Sigmoid colon (tissue), 4 donors: ENCODE measurements at regions not wholly inside any gene's neighbourhood (a gene's known extent, or its start where the extent isn't known, plus 50 kb on each side); places are given as distances from the start of the nearest gene placed in this dataset.

Experiments
- CTCF ChIP-seq, 4 experiments: fragments of 450-650 bp in 3 of 4; fragments of 200-600 bp in 1 of 4; IDR thresholded peaks; one replicate each; pipeline ENCODE4 v1.5.1; 2016 to 2019; ENCODE audit warnings: antibody characterized with exemption in 4 of 4, mild to moderate bottlenecking in 3 of 4, moderate library complexity in 2 of 4
- EP300 ChIP-seq, 4 donors: sonication (generic); formaldehyde crosslinking; IDR thresholded peaks; one replicate each; pipeline ENCODE4 v1.6.1; 2017; ENCODE audit warnings: antibody characterized with exemption in 4 of 4
- POLR2A ChIP-seq, 2 donors: fragments of 450-650 bp; IDR thresholded peaks; one replicate each; pipeline ENCODE4 v1.6.1; 2016; ENCODE audit warnings: antibody characterized with exemption in 2 of 2, mild to moderate bottlenecking in 2 of 2, moderate library complexity in 2 of 2
- POLR2AphosphoS5 ChIP-seq, 4 donors: sonication (generic); formaldehyde crosslinking; IDR thresholded peaks; one replicate each; pipeline ENCODE4 v1.6.1; 2017; ENCODE audit warnings: antibody characterized with exemption in 4 of 4

GRCh38 chr1:30381671-30382365 lies 341.6 kb downstream of the MATN1 start:
- TF ChIP-seq CTCF (IDR thresholded peaks at IDR 0.05) (no peak), POLR2A (IDR thresholded peaks at IDR 0.05) (no peak), POLR2AphosphoS5 (IDR thresholded peaks at IDR 0.05) (no peak), EP300 (IDR thresholded peaks at IDR 0.05) (no peak)
